Glomerular visceral epithelial cell (primary cell): ENCODE measurements at regions not wholly inside any gene's neighbourhood (a gene's known extent, or its start where the extent isn't known, plus 50 kb on each side); places are given as distances from the start of the nearest gene placed in this dataset.

Source experiments
- DNase-seq: peaks from one replicate; pipeline ENCODE4 v3.0.0-alpha.2; 2016; ENCODE audit errors: extremely low spot score

GRCh38 chr2:14157816-14158215 lies 474.7 kb upstream of the LRATD1 start:
- no peak for DNase-seq

DNA sequence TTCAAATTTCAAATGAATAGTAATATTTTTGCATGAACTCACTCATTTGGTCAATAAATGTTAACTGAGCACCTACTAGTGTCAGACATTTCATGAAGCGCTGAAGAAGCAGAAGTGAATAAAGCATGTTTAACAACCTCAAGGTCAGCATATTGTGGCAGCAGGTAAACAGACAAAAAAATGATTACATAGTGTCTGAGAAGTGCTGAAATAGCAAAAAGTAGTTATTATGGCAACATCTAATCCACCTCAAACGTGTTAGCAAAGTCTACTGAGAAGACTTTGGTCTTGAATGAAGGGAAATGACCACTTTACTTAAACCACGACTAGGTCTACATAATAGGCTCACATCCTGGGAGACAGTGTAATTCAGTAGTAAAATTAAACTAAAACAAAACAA lies 452.2 kb upstream of the LRATD1 start:
- DNase-seq: no peak

DNA sequence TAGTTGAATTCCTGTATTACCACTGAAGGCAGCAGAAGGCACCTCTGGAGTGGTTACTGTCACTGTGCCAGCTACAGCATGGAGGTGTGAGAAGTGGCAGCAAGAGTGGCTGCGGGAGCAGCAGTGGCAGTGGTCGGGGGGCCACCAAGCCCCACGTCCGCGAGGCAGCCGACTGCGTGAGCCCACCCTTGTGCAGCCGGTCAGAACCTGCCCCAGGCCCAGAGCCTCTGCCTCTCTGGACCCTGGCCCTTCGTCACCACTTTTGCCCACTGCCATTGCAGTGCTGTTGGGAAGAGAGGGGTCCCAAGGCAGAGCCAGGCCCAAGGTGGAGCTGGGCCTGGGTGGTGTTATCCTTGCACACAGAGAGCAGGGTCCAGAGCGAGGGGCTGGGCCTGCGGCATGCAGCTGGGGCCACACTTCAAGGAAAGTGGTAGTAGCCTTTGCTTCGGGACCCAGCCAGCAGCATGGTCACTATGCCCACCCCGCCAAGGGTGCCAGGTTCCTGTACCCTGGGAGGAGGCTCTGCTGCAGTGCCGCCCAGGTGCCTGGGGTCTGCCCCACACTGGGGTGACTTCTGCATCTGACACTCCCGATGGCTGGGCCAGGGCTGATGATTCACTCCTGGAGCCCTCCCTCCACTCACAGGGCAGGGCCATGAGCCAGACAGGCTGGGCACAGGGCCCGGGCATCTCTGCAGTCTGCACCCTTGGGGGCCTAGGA lies 450.1 kb upstream of the LRATD1 start:
- DNase-seq: no peak

DNA sequence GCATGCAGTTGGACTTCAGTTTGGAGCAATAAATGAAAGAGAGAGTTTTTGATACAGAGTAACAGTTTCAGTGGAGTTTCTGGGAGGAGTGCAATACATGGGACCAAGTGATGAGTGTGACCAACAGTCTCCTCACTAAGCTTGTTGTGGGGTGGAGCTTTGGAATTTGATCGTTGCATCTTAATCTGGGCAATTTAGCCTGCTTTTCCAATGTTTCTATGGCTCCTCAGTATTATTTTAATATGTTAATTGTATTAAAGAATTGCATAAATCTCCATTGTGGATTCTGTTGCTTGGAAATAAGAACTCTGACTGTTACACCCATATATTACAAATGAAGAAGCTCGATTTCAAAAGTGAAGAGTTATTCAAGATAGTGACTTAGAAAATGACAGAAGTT lies 446.6 kb upstream of the LRATD1 start:
- no peak for DNase-seq

DNA sequence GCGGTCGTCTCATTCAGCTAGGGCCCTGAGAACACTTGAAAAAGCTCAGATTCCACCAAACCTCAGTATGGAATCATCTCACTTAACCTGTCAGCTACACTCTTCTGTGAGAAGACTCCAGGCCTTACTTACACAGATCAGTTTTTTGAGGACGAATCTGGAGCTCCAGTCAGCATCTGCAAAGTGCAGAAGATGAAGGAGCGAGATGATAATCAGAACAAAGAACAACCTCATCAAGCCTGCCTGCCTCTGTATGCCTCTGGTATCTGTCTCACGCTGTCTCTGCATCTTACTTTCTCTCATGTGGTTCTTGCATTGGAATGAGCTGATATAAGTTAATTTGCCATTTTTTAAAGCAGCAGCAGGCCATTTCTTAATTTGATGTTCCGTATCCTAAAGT lies 444.1 kb upstream of the LRATD1 start:
- DNase-seq: no peak

GRCh38 chr2:14189929-14190328 lies 442.6 kb upstream of the LRATD1 start:
- no peak for DNase-seq

DNA sequence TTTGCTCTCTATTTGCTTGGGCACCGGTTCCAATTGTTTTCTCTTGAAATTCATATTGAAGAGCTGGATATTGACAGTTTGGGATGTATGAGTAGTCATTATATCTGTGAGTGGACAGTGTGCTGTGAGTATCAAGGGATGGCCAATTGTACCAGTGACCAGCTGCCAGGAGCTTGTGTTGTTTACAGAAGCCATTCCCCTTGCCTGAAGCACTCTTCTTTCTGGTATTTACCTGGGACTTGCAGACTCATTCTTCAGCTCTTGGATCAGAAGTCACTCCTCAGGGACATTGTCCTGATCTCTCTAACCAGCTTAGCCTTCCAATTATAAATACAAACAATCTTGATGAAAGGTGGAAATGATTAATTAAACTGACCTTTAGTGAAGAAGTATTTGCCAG lies 438.3 kb upstream of the LRATD1 start:
- no peak for DNase-seq

DNA sequence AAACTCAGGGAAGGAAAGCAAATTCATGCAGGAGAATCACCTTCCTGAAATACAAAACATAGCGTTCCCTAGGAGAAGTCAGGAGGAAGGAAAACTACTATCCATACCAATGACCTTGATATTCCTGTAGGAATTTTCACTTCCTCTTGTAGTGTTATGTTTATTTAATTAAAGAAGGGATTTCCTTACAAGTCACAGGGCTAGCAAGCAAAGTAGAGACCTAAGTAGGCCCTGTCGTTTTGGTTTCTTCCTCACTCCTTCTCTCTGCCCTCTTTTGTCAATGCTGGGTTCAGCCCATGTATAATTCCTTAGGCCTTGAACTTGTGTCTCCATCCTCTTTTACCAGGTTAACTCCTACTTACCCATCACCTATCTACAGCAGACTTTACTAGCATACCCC lies 435.2 kb upstream of the LRATD1 start:
- no peak for DNase-seq

- peak; percentile 22 for DNase-seq
Measured at GRCh38 chr2:14199040-14199439, 433.5 kb upstream of the LRATD1 start.

DNA sequence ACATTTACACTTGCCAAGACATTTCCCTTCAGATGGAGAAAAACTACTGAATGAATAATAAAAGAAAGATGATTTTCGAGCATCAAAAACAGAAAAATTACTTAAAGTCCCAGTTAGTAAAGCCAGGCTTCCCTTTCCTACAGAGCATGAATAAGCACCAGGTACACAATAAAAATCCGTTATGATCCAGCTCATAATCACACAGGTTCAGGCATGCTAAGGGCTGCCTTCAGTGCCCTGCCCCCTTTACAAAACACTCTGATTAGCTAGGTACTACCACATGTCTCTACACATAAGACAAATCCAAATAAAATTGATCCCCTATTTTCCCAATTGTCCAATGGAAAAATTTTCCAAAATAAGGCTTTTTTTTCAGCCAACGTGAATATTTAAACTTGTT lies 413.2 kb upstream of the LRATD1 start:
- no peak for DNase-seq

- DNase-seq: no peak
Measured at GRCh38 chr2:14220101-14220500, 412.4 kb upstream of the LRATD1 start.

GRCh38 chr2:14221466-14221865 lies 411.1 kb upstream of the LRATD1 start:
- DNase-seq: no peak

GRCh38 chr2:14223576-14223975 lies 408.9 kb upstream of the LRATD1 start:
- no peak for DNase-seq

DNA sequence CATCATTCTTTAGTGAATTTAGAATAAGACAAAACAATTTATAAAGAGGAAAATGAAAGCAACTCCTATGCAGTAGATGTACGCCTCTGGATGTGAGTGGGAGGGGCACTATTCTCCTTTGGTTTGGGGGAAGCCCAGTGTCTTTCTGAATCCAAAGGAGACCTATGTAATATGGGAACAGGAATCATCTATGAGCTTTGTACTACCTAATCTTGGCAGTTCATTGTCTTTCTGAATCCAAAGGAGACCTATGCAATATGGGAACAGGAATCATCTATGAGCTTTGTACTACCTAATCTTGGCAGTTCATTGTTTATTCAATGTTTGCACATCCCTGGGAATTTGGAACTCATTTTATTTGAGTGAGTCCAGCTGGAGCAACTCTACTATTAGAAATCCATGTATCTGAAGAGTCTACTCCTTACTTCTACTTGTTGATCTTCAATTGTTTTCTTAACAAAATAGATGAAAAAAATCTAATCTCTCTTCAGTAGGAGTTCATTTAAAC lies 401.1 kb upstream of the LRATD1 start:
- DNase-seq: no peak

- no peak for DNase-seq
Measured at GRCh38 chr2:14232217-14232616, 400.3 kb upstream of the LRATD1 start.

DNA sequence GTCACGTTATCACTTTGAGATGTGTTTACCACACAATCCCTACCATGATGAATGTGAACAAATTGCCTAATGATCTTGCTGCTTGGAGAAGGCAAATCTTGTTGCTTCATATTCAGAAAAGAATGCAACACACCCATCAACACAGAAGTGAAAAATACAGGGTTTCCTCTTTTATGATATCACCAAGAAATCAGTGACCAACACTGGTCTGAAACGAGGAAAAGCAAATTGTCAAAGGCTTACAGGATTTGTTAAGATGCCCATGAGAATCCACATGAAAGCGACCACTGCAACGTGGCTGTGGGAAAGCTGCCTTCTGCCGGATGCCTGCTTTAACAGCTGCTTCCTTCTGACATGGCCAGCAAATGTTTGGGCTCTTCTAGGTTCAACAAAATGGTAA lies 397.6 kb upstream of the LRATD1 start:
- DNase-seq: no peak

- DNase-seq: no peak
Measured at GRCh38 chr2:14235667-14236066, 396.9 kb upstream of the LRATD1 start.

- no peak for DNase-seq
Measured at GRCh38 chr2:14237902-14238301, 394.6 kb upstream of the LRATD1 start.

DNA sequence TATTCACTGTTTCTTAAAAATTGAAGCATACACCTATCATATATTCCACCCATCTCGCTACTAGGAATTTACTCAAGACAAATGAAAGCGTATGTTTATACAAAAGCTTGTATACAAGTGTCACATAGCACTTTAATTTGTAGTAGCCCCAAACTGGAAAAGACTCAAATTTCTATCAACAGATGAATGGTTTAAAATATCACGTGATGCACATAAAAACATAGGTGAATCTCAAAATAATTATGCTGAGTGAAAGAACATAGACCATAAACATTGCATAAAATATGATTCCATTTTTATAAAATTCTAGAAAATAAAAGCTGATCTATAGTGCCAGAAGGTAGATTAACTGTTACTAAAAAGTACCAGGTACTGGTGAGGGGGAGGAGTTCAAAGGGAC lies 392.9 kb upstream of the LRATD1 start:
- DNase-seq: no peak

- DNase-seq: no peak
Measured at GRCh38 chr2:14240868-14241267, 391.6 kb upstream of the LRATD1 start.

DNA sequence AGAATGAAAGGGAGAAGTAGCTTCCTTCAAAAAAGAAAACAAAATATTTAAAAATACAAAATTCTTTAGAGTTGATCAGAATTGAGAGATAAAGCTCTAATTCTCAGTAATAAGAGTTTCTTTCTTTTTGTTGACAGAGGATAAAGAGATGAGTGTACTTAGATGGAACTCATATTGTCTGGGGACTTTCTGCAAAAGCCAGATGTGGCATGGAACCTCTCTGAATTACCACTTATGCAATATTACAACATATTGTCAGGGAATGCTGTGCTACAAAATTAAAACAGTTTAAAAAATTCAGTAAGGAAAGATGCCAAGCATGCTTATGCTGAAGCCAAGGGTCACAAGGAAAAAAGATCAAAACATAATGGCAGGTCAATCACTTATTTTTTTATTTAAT lies 386.6 kb upstream of the LRATD1 start:
- no peak for DNase-seq

- DNase-seq: no peak
Measured at GRCh38 chr2:14255135-14255820, 377.2 kb upstream of the LRATD1 start.

DNA sequence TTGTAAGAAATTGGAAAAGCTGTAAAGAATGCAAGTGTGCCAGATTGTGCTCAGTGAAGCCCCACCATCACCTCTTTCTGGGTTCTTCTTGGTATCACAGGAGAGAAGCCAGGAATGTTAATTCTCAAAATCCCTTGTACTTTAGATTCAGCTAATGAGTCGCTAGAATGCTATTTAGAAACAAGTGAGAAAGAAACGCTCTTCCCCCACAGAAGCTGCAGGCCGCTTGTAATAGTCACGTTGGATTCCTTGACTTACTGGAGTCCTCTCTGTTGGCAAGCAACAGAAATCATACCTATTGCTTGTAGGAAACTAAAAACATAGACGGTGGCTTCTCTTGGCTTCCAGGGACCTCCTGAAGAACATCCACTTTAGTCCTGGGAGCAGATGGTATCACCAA lies 375.6 kb upstream of the LRATD1 start:
- DNase-seq: peak; percentile 12
